GM19351 (cell line): ENCODE measurements at regions not wholly inside any gene's neighbourhood (a gene's known extent, or its start where the extent isn't known, plus 50 kb on each side); places are given as distances from the start of the nearest gene placed in this dataset.
A peak's percentile ranks its signal among the peaks of the same experiment; 100 is the strongest.
"Not testable (repeated sequence)": the region's sequence is repeated elsewhere in the genome, so short reads cannot be mapped to it uniquely, and the experiment has no call there.

Experiments used
- ATAC-seq: cut with Tn5 transposase; IDR thresholded peaks from one replicate; pipeline ENCODE4 v1.9.1; 2021; ENCODE audit warnings: mild to moderate bottlenecking, moderate library complexity; ENCODE audit not compliant: unreplicated experiment

DNA sequence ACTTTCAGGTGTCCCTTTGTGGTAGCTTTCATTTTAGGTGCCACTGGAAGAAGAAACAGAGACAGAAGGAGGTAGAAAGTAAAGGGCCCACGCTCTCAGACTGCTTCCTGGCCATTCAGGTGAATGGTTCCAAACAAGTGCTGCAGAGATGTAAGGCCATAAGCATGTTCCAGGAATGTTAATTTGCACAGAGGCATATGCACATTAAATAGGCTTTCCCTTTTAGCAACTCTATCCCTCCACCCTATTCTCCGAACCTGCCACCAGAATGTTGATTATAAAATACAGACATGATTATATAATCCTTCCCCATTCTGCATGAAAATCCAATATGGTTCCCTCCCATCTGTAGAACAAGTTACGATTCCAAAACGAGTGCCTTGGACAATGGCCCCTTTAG is 297.2 kb downstream of the C6orf118 start:
- ATAC-seq = no peak

DNA sequence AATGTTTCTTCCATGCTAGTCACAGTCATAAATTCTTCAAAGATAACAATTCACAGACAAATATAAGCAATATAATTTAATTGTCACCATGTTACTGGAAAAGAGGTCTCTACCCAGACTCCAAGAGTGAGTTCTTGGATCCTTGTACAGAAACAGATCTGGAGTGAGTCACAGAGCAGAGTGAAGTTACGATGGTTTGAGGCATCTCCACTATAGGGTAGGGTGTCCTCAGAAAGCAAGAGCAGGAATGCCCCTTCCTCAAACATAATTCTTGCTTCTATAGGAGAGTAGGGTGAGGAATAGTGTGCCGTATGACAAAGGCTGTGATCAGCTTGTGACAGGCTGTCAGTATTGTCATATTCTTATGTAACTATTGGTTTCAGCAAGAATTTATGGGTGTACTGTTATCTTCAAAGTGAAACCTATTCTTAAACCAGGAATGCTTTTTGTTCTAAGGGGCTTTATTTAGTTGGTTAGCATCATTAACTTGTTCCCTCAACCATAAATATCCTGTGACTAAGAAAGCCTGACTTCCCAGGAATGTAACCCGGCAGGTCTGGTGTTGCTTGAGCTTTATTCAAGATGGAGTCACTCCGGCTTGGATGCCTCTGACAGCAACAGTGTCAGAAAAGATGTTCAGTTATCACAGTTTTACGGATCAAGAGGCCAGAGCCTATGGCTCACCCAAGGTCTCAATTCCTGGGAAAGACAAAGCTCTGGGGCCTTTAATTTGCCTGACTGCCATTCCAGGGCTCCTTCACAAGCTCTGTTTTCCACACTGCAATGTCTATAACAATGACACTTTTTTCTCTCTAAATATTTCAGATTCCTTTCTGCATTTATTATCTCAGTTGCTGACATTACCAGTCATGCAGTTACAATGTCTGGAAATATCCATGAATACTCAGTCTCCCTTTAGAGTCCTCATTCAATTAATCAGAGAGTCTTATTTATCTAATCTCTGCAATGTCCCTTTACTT is 298.6 kb downstream of the C6orf118 start:
- ATAC-seq = no peak

DNA sequence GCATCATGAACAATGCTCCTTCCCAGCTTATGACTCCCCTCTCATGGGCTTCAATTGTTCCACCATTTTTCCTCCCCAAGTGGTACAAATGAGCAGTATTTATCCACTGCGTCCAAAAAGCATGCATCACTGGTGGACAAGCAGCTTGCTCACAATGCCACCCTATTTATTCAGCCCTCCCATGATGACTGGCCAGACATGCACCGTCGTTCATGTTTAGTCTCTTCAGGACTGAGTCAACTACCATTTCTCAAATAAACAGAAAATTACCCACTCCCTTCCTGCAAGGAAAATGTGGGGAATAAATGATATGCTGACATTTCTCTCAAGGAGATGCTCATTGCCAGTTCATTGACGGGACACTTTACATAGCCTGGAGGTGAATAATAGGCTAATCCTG is 300.4 kb downstream of the C6orf118 start:
- ATAC-seq = no peak

DNA sequence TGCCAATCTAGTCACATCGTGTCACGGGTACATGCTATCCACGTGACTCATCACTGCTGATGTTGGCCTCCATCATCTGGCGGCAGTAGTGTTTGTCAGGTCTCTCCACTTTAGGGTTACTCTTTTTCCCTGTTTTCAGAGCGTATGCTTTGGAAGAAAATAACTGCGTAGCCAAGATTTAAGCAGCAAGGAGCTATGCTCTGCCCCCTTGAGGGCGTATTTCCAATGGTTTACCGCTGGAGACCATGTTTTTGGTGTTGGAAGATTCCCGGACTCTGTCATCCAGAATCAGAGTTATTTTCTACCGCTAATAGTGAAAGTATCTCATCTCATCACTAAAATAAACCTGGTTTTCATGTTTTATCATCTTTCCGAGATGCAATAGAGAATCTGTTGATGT is 306.5 kb downstream of the C6orf118 start:
- no peak for ATAC-seq

DNA sequence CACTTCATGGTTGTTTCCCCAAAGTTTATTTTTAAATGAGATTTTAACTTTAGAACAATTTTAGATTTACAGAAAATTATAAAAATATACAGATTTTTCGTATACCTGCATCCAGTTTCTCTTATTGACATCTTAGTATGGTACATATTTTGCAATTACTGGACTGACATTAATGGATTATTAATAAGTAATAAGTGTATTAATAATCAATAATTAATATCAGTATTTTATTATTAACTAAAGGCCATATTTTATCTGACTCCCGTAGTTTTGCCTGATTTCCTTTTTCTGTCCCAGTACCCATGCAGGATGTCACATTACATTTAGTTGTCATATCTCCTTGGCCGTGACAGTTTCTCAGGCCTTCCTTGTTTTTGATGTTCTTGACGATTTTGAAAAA is 307.0 kb downstream of the C6orf118 start:
- no peak for ATAC-seq

DNA sequence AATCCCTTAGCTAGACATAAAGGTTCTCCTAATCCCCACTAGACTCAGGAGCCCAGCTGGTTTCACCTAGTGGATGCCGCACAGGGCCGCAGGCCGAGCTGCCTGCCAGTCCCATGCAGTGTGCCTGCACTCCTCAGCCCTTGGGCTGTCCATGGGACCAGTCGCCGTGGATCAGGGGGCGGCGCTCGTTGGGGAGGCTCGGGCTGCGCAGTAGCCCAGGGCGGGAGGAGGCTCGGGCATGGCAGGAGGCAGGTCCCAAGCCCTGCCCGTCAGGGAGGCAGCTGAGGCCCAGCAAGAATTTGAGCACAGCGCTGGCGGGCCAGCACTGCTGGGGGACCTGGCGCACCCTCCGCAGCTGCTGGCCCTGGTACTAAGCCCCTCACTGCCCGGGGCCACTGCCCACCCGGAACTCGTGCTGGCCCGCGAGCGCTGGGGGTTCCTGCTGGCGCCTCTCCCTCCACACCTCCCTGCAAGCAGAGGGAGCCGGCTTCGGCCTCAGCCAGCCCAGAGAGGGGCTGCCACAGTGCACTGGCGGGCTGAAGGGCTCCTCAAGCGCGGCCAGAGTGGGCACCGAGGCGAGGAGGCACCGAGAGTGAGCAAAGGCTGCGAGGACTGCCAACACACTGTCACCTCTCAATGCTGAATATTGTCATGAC is 307.8 kb downstream of the C6orf118 start:
- no peak for ATAC-seq

DNA sequence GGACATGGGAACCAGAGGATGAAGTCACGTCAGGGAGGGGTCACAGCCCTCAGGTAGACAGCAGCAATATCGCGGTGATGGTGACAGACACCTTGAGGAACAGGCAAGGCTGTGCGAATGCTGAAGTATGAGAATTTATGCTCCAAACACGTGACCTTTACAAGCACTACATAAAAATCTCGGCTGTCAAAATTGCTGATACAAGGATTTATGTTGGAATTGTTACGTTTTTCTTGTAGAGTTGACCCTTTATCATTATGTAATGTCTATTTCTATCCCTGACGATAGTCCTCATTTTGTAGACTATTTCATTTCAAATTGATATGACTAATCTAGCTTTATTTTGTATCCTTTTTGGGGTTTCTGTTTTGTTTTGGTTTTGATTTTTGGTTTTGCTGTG is 311.1 kb downstream of the C6orf118 start:
- ATAC-seq = no peak

DNA sequence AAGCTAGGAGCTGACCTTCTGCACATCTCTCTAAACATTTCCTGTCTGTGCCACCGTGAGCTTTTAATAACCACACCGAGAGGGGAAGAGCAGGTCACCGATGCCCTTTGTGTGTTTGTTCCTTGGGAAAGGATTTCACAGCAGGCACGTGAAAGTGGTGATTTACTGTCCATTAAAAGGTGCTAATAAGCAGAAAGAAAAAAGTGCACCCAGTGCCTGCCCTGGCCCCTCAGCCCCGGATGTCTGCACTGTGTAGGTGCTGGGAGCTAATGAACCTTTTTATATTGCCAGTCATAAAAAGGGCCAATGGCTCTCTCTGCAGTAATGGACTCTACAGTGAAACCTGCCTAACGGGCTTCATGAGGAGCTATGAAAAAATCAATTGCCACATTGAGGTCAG is 312.6 kb downstream of the C6orf118 start:
- ATAC-seq = no peak

DNA sequence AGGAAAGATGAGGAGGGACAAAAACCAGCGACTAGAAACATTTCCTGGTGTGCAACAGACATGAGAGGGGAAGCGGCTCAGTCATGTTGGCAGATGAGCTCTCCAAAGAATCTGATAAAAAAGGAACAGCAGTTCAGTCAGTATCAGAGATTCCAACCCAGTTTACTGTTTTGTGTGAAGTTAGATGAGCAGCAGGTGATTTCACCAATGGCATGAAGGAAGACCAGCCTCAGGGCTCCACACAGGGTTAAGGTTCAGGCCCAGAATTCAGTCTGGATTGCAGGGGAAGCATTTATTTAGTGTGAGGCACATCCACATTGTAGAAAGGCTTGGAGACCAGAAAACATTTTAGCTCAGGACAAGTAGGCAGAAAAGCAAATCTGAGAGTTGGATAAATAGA is 317.8 kb downstream of the C6orf118 start:
- no peak for ATAC-seq

DNA sequence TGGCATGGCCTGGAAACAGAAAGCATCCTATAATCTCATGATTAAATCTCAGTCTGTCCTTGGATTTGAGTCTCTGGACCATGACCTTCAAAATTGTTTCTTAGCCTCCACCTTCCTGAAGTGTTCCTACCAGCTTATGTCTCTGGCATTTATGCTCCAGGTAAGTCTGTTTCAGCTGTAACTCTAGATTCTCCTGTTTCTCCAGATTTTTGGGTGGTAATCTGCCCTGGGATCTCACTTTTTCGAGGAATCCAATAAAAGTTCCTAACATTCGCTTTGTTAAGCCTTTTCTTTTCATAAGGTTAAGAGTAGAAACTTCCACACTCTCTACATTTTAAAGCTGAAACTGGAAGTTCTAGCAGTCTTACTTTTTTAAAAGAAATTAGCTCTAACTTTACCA is 318.5 kb downstream of the C6orf118 start:
- ATAC-seq = no peak

DNA sequence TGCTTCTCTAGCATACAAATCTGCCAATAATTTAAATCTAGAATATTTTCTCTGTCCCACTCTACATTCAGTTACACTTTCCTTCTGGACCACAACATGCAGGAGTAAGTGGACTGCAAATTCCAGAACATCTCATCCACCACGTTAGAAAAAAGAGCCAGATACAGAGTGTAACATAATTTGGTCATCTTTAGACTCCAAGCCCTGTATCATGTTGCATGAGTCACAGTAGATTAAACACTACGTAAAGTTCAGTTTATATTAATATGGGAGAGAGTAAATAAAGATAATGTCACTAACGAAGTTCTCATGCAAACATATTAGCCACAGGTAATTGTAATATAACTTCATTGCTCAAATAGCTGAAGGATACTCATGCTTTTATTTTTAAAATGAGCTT is 327.0 kb downstream of the C6orf118 start:
- ATAC-seq = no peak

DNA sequence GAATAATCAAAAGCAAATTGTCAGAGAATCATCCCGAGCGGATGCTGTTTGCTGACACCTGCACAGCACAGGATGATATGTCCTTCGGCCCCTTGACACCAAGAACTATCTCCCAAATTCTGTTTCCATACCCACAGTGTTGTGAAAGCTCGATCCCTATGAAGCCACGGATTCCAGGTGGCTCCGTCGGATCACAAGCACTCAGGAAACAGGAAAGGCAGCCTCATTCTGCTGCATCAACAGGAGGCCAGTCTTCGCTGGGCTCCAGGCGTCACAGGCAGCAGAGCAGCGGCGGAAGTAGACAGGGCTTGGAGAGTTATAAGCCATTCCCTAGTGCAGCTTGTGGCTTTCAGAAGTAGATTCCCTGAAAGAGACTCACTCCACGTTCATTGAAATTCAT is 342.3 kb downstream of the C6orf118 start:
- no peak for ATAC-seq

DNA sequence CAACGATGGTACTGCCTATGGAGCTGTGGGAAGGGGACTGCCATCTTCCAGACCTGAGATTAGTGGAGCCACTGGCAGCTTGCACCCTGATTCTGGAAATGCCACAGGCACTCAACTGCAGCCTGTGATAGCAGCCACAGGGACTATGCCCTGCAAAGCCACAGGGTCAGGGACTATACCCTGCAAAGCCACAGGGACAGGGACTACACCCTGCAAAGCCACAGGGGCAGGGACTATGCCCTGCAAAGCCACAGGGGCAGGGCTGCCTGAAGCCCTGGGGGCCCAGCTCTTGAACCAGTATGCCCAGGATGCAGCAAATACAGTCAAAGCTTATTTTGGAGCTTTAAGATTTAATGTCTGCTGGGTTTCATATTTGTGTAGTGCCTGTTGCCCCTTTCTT is 346.6 kb downstream of the C6orf118 start:
- no peak for ATAC-seq

DNA sequence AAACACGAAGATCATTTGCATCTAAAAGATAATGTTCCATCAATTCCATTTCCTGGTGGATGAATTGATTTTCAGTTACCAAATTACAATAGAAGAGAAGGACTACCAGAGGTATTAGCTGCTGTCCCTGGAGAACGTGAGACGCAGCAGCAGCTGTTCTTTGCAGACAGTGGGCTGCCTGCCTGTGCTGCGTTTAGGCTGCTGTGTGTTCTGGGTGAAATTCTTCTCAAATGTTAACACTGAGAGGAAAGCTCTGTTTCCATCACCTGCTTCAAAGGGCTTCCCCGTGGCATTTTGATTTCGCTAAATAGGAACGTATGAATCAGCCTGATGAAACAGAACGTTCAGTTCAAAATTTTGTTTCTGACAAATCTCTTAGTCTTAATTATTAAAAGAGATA is 362.2 kb downstream of the C6orf118 start:
- no peak for ATAC-seq

DNA sequence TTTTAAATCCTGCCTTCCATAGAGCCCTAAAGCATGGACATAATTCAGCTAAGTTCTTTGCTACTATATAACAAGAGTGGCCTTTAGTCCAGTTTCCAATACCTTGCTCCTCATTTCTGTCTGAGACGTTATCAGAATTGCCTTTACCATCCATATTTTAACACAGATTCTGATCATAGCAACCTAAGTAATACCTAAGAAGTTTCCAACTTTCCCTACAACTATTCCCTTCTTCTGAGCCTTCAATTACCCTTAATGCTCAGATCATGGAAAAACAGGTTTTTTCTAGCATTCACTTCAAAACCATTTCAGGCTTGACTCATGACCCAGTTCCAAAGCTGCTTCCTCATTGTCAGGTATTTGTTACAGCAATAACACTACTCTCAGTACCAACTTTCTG is 367.1 kb downstream of the C6orf118 start:
- ATAC-seq = no peak

DNA sequence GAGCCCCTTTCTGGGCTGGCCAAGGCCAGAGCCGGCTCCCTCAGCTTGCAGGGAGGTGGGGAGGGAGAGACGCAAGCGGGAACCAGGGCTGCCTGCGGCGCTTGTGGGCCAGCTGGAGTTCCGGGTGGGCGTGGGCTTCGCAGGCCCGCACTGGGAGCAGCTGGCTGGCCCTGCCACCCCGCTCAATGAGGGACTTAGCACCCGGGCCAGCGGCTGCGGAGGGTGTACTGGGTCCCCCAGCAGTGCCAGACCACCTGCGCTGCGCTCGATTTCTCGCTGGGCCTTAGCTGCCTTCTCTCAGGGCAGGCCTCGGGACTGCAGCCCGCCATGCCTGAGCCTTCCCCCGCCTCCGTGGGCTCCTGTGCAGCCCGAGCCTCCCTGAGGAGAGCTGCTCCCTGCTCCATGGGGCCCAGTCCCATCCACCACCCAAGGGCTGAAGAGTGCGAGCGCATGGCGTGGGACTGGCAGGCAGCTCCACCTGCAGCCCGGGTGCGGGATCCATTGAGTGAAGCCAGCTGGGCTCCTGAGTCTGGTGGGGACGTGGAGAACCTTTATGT is 376.1 kb downstream of the C6orf118 start:
- not testable (repeated sequence) for ATAC-seq

DNA sequence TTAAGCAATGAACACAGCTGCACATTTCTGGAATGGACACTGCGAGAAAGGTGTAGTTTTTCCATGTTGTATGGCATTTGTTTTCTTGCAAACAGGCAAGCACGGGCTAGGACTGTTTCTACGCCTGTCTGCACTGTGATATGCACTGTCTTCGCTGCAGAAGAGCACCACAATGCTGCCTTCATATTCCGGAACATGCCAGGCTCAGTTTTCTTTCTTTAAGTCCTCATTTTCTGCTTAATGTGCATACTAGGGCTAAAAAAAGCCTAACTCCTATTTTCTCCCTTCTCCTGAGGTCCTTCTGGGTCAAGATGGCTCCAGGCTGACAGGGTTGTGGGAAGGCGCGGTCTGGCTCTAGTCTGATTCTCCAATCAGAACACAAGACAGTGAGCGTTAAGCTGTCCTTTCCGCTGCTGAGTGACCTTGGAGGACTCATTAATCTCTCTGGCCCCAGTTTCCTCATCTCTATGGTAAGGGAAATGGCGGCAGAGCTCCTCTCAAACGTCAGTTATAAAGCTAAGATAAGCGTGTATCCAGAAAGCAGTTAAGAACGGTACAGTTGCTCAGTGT is 379.9 kb downstream of the C6orf118 start:
- no peak for ATAC-seq

DNA sequence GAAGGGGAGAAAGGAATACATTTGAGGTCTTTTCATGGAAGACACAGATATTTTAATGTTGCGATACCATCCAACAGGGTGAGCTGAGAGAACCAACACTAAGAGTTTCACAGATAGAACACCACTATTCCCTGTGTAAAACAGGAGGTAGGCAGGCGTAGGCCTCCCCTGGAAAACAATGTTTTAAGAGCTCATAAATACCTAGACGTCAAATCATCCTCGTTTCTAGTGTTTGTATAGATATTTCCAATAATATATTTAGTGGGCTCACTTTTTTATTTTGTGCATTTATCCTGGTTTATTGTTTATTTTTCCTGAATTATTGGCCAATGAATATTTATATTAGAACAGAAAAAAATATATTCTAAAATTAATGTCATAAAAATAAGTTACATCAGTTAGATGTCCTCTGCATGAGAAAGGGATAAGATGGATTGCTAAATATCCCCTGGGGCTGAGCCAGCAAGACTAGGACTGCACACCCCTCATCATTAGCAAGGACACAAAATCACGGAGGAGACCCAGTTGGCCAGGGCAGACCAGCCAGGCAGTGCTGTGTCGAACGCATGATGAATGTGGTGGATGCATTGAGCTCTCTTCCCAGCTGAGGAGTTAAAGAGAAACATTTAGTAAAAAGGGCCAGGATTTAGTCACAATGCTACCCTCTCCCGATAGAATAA is 380.5 kb downstream of the C6orf118 start:
- no peak for ATAC-seq

DNA sequence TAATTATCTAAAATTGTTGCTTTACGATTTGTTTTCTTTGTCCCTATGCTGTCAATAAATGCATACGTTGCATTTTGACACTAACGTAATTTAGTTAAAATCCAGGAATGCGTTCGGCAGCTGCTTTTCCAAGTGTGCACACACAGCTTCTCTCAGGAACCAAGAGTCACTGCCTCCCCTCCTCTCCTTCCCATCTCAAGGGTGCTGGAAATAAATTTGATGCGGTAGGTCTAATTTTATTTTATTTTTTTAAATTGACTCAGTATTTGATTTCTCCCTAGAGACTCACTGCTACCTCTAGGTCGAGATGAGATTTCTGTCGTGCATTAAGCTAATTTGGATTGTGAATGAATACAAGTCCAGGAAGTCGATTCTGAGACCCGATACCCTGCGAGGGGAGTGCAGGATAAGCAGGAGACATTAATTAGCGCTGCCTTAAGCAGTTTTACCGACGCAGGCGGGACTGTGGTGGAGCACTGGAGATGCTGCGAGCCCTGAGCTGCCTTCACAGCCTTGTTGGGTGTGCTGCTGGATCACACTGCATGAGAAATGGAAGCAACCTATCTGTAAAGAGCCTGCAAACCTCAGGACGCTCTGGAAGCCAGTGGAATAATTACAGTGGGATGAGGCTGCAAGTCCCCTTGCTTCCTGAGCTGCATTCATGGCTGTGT is 381.2 kb downstream of the C6orf118 start:
- no peak for ATAC-seq

DNA sequence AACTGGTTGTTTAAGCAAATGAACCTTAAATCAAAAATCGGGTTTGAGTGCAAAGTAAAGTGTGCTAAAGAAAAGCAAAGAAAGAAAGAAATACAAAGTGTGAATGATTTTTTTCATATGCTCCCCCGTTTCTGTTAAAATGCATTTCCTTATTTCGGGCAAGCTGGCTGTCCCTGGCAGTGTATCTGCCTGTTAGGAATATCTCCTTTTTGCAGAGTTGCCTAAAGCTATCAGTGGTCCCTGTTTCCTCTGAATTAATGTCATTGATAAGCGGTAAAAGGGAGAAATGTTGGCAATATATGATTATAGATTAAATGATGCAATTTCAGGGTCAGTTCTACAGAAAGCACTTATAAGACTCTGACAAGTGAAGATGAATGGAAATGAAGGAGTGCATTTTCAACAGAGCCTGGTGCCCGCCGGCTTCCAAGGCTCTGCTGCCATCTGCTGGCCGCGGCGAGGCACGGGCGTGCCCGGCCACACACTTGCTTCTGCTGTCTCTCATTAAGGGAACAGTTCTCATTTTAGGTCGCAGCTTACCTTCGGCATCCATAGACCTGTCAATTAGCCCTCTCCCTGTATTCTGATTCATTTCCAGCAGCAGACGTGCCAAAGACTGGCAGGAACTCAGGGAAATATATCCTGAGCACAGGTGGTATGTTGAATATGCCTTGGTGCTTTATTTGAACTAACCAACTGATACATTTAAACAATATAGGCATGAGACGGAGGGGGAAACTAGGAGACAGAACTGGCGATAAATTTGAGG is 381.9 kb downstream of the C6orf118 start:
- ATAC-seq = peak; percentile 94
